H9 (cell line): ENCODE measurements at regions not wholly inside any gene's neighbourhood (a gene's known extent, or its start where the extent isn't known, plus 50 kb on each side); places are given as distances from the start of the nearest gene placed in this dataset.
"Not testable (repeated sequence)": the region's sequence is repeated elsewhere in the genome, so short reads cannot be mapped to it uniquely, and the experiment has no call there.

Source experiments
- DNase-seq: peaks from one replicate; pipeline ENCODE4 v3.0.0-alpha.2; 2017
- H2AFZ ChIP-seq: one replicate; pipeline ENCODE4 v1.6.1; 2013; ENCODE audit warnings: mild to moderate bottlenecking, low read length, control low read depth, moderate library complexity
- H2AK5ac ChIP-seq: 2 replicates; pipeline ENCODE4 v1.6.1; 2013; ENCODE audit warnings: low read length, control low read depth, mixed read lengths; ENCODE audit not compliant: insufficient read length
- H2BK120ac ChIP-seq: one replicate; pipeline ENCODE4 v1.6.1; 2013; ENCODE audit warnings: low read depth, mild to moderate bottlenecking, low read length, control low read depth, inconsistent platforms; ENCODE audit not compliant: poor library complexity, severe bottlenecking
- H2BK12ac ChIP-seq: 2 replicates; pipeline ENCODE4 v1.6.1; 2013; ENCODE audit warnings: low read length, control low read depth, mixed read lengths, low read depth; ENCODE audit not compliant: insufficient read length
- H2BK15ac ChIP-seq: 2 replicates; pipeline ENCODE4 v1.6.1; 2013; ENCODE audit warnings: low read depth, low read length, control low read depth
- H2BK20ac ChIP-seq: one replicate; pipeline ENCODE4 v1.6.1; 2013; ENCODE audit warnings: low read depth, mild to moderate bottlenecking, low read length, control low read depth, inconsistent platforms; ENCODE audit not compliant: poor library complexity, severe bottlenecking
- H2BK5ac ChIP-seq: 2 replicates; pipeline ENCODE4 v1.6.1; 2013; ENCODE audit warnings: low read length, control low read depth, mixed read lengths; ENCODE audit not compliant: insufficient read length
- H3K14ac ChIP-seq: 2 replicates; pipeline ENCODE4 v1.6.1; 2013; ENCODE audit warnings: low read length, control low read depth; ENCODE audit not compliant: insufficient read depth
- H3K18ac ChIP-seq: 2 replicates; pipeline ENCODE4 v1.6.1; 2013; ENCODE audit warnings: low read depth, mild to moderate bottlenecking, mixed read lengths, low read length, control low read depth; ENCODE audit not compliant: insufficient read length
- H3K23ac ChIP-seq: 2 replicates; pipeline ENCODE4 v1.6.1; 2013; ENCODE audit warnings: low read length, control low read depth, mixed read lengths, low read depth; ENCODE audit not compliant: insufficient read length
- H3K23me2 ChIP-seq: 2 replicates; pipeline ENCODE4 v1.6.1; 2013; ENCODE audit warnings: low read depth, mild to moderate bottlenecking, mixed read lengths, low read length, control low read depth; ENCODE audit not compliant: insufficient read length, poor library complexity, severe bottlenecking
- H3K27ac ChIP-seq: 2 replicates; pipeline ENCODE4 v1.5.1; 2013; ENCODE audit warnings: low read length, control low read depth, mixed read lengths, low read depth; ENCODE audit not compliant: insufficient read length
- H3K27me3 ChIP-seq: 2 replicates; pipeline ENCODE4 v1.6.1; 2013; ENCODE audit warnings: low read length, control low read depth, inconsistent platforms; ENCODE audit not compliant: insufficient read depth
- H3K4ac ChIP-seq: 2 replicates; pipeline ENCODE4 v1.6.1; 2013; ENCODE audit warnings: low read depth, mild to moderate bottlenecking, control low read depth, inconsistent platforms, low read length, moderate library complexity
- H3K4me1 ChIP-seq: 2 replicates; pipeline ENCODE4 v1.6.1; 2013; ENCODE audit warnings: low read length, control low read depth, inconsistent platforms; ENCODE audit not compliant: insufficient read depth
- H3K4me2 ChIP-seq: 2 replicates; pipeline ENCODE4 v1.6.1; 2013; ENCODE audit warnings: low read length, control low read depth, mixed read lengths; ENCODE audit not compliant: insufficient read length, insufficient read depth
- H3K56ac ChIP-seq: 2 replicates; pipeline ENCODE4 v1.6.1; 2013; ENCODE audit warnings: low read depth, mild to moderate bottlenecking, mixed read lengths, low read length, control low read depth; ENCODE audit not compliant: insufficient read length
- H3K79me1 ChIP-seq: 2 replicates; pipeline ENCODE4 v1.6.1; 2013; ENCODE audit warnings: low read depth, mild to moderate bottlenecking, moderate library complexity, low read length, control low read depth, inconsistent platforms; ENCODE audit not compliant: insufficient read depth, poor library complexity, severe bottlenecking
- H3K79me2 ChIP-seq: 2 replicates; pipeline ENCODE4 v1.6.1; 2013; ENCODE audit warnings: low read length, control low read depth, inconsistent platforms; ENCODE audit not compliant: insufficient read depth
- H3K9ac ChIP-seq: 2 replicates; pipeline ENCODE4 v1.6.1; 2013; ENCODE audit warnings: low read length, control low read depth, mixed read lengths; ENCODE audit not compliant: insufficient read length; ENCODE audit errors: extremely low read depth
- H3K9me3 ChIP-seq: one replicate; pipeline ENCODE4 v1.6.1; 2013; ENCODE audit warnings: low read depth, low read length, inconsistent platforms; ENCODE audit not compliant: control insufficient read depth
- H3T11ph ChIP-seq: one replicate; pipeline ENCODE4 v1.6.1; 2013; ENCODE audit warnings: mild to moderate bottlenecking, low read length, control low read depth, inconsistent platforms
- H4K20me1 ChIP-seq: one replicate; pipeline ENCODE4 v1.6.1; 2013; ENCODE audit not compliant: control insufficient read depth, insufficient read length, insufficient read depth
- H4K5ac ChIP-seq: 2 replicates; pipeline ENCODE4 v1.6.1; 2013; ENCODE audit warnings: low read depth, mild to moderate bottlenecking, mixed read lengths, low read length, control low read depth; ENCODE audit not compliant: insufficient read length
- H4K8ac ChIP-seq: replicated peaks from 2 replicates; pipeline ENCODE4 v1.6.1; 2013; ENCODE audit warnings: low read length, control low read depth, mixed read lengths, low read depth; ENCODE audit not compliant: insufficient read length
- H4K91ac ChIP-seq: 2 replicates; pipeline ENCODE4 v1.6.1; 2013; ENCODE audit warnings: low read depth, mild to moderate bottlenecking, moderate library complexity, mixed read lengths, low read length, control low read depth; ENCODE audit not compliant: insufficient read length
- H3K27ac Mint-ChIP-seq, 3 experiments: 2 replicates in 2 of 3; 3 replicates in 1 of 3; pipeline ENCODE4 v1.8.0; 2020 to 2021; ENCODE audit warnings: mixed read lengths in 3 of 3, mild to moderate bottlenecking in 1 of 3, moderate library complexity in 1 of 3
- H3K27me3 Mint-ChIP-seq: 2 replicates; pipeline ENCODE4 v1.8.0; 2021; ENCODE audit warnings: low read depth, mild to moderate bottlenecking, moderate library complexity, mixed read lengths
- H3K36me3 Mint-ChIP-seq, 3 experiments: 2 replicates in 2 of 3; 3 replicates in 1 of 3; pipeline ENCODE4 v1.8.0; 2020 to 2021; ENCODE audit warnings: low read depth in 3 of 3, mixed read lengths in 3 of 3; ENCODE audit not compliant: insufficient read depth in 1 of 3
- H3K4me1 Mint-ChIP-seq, 2 experiments: 2 replicates each; pipeline ENCODE4 v1.8.0; 2020; ENCODE audit warnings: mixed read lengths in 2 of 2
- H3K4me3 Mint-ChIP-seq, 2 experiments: 2 replicates in 1 of 2; 3 replicates in 1 of 2; pipeline ENCODE4 v1.8.0; 2020 to 2021; ENCODE audit warnings: mild to moderate bottlenecking in 2 of 2, mixed read lengths in 2 of 2, moderate library complexity in 1 of 2
- H3K9me3 Mint-ChIP-seq, 2 experiments: 2 replicates in 1 of 2; 3 replicates in 1 of 2; pipeline ENCODE4 v1.8.0; 2020; ENCODE audit warnings: mild to moderate bottlenecking in 2 of 2, mixed read lengths in 2 of 2, moderate library complexity in 1 of 2
- CTCF ChIP-seq: fragments of 200-600 bp; sonication (generic); conservative IDR thresholded peaks from 3 replicates; pipeline ENCODE4 v1.8.0; 2021; ENCODE audit warnings: antibody characterized with exemption, mild to moderate bottlenecking
- WGBS: extraction: QIAGEN DNeasy Blood & Tissue Kit; methylation state at CpG from one replicate; pipeline ENCODE4 v1.1.7; 2013; ENCODE audit warnings: missing lambda C conversion rate, low lambda C conversion rate, mixed read lengths; ENCODE audit not compliant: insufficient read length; ENCODE audit errors: extremely low coverage; 5-methylcytosine and 5-hydroxymethylcytosine counted together

GRCh38 chr15:69926721-69927120 is 171.0 kb downstream of the TLE3 start:
- peaks cover 14 to 33% (median 20%) of the 10 kb centered on the region in 3 experiments for H3K36me3 Mint-ChIP-seq
- DNase-seq = peak; percentile 5
- Histone ChIP-seq H3K18ac (no peak overlapping the region), H3K79me1 (no peaks in the 10 kb centered on the region), H2BK12ac (no peak overlapping the region), H3K14ac (no peak overlapping the region), H3K79me2 (no peaks in the 10 kb centered on the region), H3T11ph (no peak overlapping the region), H3K27me3 (no peaks in the 10 kb centered on the region), H3K9ac (no peak overlapping the region), H3K56ac (no peak overlapping the region), H2BK15ac (no peak overlapping the region), H3K23ac (no peak overlapping the region), H2BK5ac (no peak overlapping the region), H3K4me1 (no peaks in the 10 kb centered on the region), H4K91ac (no peak overlapping the region), H3K4ac (no peak overlapping the region), H2BK120ac (no peak overlapping the region), H3K9me3 (peaks cover 7% of the 10 kb centered on the region), H4K5ac (no peak overlapping the region), H3K4me2 (no peak overlapping the region), H2AFZ (no peak overlapping the region), H2AK5ac (no peak overlapping the region), H4K20me1 (no peaks in the 10 kb centered on the region), H2BK20ac (no peak overlapping the region), H4K8ac (no peak overlapping the region), H3K27ac (no peak overlapping the region), H3K23me2 (no peaks in the 10 kb centered on the region)
- H3K27ac Mint-ChIP-seq = no peak overlapping the region
- peaks cover 2% of the 10 kb centered on the region for H3K27me3 Mint-ChIP-seq
- no peak overlapping the region; a peak in 1 of 5 replicates for H3K4me3 Mint-ChIP-seq
- peaks cover 6 to 7% of the 10 kb centered on the region in 2 experiments for H3K4me1 Mint-ChIP-seq
- TF ChIP-seq CTCF = no peak
- H3K9me3 Mint-ChIP-seq = peaks cover 27 to 35% of the 10 kb centered on the region in 2 experiments
- no CpG with 5 or more reads among the region's 1 CpG for WGBS

GRCh38 chr15:69928890-69929289 is 168.8 kb downstream of the TLE3 start:
- not testable (repeated sequence) for H3K79me1 ChIP-seq, H3K4me1 ChIP-seq, H4K8ac ChIP-seq, H3T11ph ChIP-seq, H4K20me1 ChIP-seq, H3K14ac ChIP-seq, H2AK5ac ChIP-seq, H2BK20ac ChIP-seq, H2BK15ac ChIP-seq, H3K27me3 Mint-ChIP-seq, H3K4me1 Mint-ChIP-seq, H3K27me3 ChIP-seq, H3K27ac ChIP-seq, H2BK120ac ChIP-seq, H2BK12ac ChIP-seq, H2AFZ ChIP-seq, H3K23ac ChIP-seq, H3K4me2 ChIP-seq, H3K9me3 ChIP-seq, H3K27ac Mint-ChIP-seq, H3K18ac ChIP-seq, H4K91ac ChIP-seq, H3K56ac ChIP-seq, H2BK5ac ChIP-seq, H3K4me3 Mint-ChIP-seq, H3K4ac ChIP-seq, H4K5ac ChIP-seq, DNase-seq, H3K23me2 ChIP-seq, H3K79me2 ChIP-seq, H3K9ac ChIP-seq
- Mint-ChIP-seq H3K9me3 (peaks cover 27 to 33% of the 10 kb centered on the region in 2 experiments), H3K36me3 (peaks cover 12 to 33% (median 20%) of the 10 kb centered on the region in 3 experiments)
- WGBS = no CpG with 5 or more reads among the region's 2 CpGs
